ENCODE measurements at regions not wholly inside any gene's neighbourhood (a gene's known extent, or its start where the extent isn't known, plus 50 kb on each side); places are given as distances from the start of the nearest gene placed in this dataset.

DNA sequence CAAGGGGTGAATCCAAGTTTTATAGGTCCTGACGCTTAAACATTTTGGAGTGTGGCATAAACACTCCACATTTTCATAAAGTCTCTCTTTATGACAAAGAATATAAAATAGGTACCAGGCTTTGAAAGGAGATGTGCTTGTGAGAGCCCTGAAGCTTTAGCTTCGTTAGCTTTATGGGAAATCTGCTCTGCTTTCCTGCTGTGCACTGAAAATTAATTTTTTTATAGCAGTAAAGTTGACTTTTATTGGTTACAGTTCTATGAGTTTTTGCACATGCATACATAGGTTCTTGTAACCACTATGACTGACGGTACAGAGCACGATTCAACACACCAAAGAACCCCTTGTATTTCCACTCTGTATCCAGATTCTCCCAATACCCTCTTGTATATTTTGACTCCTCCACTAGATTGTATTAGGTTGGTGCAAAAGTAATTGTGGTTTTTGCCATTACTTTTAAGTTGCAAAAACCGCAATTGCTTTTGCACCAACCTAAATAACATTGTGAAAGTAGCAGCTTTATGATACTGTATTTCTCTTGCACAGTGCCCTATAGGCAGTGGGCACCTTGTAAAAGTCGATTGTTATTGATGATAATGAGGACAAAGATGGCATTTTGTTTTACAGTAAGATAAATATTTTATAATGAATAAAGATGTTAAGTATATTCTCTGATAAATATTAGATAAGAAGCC, 145.2 kb upstream of the AKIRIN2 start:
- no peak for DNase-seq

DNA sequence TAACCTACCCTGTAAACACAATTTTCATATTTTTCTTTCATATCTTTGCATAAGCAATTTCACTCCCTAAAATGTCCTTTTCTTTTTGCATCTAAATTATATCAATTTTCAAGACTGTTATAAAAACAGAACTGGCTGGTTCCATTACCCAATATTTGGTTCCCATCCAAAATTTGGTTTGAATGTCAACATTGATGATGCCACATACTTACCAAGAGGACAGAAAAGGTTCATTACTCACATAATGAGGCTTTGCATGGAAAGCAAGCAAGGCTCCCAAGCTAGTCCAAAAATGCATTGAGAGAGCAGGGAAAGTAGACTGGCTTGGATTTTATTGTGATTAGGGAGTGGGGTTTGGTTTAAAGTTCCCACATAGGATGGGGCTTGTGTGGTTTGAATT, 144.4 kb upstream of the AKIRIN2 start:
- no peak for DNase-seq

DNA sequence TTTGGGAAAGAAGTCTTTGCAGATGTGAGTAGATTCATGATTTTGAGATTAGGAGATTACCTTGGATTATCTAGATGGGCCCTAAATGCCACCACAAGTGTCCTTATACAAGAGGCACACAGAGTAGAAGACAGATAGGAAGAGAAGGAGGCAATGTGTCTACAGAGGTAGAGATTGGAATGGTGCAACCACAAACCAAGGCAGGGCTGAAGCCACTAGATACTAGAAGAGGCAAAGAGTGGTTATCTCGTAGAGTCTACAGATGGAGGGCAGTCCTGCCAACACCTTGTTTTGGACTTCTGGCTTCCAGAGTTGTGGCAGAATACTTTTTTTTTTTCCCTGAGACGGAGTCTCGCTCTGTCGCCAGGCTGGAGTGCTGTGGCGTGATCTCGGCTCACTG, 138.3 kb upstream of the AKIRIN2 start:
- DNase-seq: no peak

DNA sequence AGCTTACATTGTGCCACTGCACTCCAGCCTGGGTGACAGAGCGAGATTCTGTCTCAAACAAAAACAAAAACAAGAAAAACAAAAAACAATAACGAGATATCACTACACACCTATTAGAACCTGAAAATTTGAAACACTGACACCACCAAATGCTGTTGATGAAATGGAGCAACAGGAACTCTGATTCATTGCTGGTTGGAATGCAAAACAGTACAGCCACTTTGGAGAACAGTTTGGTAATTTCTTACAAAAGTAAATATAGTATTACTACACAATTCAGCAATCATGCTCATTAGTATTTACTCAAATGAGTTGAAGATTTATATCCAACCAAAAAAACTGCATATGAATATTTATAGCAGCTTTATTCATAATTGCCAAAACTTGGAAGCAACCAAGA, 135.8 kb upstream of the AKIRIN2 start:
- DNase-seq: no peak

DNA sequence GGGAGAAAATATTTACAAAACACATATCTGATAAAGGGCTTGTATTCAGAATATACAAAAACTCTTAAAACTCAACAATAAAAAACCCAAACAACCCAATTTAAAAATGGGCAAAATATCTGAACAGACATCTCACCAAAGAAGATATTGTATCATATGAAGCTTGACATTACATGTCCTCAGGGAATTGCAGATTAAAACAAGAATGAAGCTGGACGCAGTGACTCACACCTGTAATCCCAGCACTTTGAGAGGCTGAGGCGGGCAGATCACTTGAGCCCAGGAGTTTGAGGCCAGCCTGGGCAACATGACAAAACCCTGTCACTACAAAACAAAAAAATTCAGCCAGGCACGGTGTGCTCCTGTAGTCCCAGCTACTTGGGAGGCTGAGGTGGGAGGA, 135.4 kb upstream of the AKIRIN2 start:
- no peak for DNase-seq

DNA sequence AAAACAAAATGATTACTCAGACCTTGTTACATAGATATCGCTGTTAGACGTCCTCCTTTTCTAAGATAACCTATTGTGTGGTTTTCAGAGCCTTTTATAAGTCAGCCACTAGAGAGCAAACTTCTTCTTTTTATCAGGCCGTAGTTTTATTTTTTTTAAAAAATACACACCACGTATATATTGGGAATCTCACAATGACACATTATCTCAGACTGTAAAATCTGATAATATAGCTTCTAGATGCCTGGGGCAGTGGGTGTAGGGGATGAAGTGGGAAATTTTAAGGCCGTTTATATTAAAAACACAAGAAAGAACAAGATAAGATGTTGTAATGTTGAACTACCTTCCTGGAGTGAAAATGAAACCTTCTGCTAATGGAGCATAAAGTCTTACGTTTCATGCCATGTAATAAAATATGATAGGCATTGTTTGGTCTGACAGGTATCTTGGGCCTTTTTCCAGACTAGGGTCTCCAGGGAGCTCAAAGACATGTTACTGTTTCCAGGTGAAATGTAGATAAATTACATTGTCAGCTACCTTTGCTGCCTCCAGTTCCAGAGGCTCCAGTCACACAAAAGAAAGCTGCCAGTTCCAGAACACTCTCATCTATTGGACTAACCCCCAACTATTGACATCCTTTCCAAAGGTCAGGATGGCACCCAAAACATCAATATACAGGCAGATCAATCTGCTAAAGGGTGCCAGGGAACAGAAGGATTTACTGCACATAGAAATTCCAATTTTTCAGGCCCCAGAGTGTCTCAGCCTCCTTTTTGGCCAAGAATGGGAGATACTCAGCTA, 130.2 kb upstream of the AKIRIN2 start:
- DNase-seq: peak; percentile 30

DNA sequence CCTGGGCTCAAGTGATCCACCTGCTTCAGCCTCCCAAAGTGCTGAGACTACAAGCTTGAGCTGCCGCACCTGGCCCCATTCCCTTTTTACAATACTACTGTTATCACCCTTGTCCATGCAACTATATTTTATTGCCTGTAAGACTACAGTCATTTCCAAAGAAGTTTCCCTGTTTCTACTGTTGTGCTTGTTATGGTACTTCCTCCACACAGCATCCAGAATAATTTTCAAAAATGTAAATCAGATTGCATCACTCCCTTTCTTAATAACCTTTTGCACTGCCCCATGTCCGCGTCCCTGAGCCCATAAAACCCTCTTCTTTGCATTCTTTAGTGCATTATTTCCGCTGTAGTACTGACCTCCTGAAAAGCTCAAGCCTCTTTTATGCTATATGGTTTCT, 128.9 kb upstream of the AKIRIN2 start:
- DNase-seq: no peak

DNA sequence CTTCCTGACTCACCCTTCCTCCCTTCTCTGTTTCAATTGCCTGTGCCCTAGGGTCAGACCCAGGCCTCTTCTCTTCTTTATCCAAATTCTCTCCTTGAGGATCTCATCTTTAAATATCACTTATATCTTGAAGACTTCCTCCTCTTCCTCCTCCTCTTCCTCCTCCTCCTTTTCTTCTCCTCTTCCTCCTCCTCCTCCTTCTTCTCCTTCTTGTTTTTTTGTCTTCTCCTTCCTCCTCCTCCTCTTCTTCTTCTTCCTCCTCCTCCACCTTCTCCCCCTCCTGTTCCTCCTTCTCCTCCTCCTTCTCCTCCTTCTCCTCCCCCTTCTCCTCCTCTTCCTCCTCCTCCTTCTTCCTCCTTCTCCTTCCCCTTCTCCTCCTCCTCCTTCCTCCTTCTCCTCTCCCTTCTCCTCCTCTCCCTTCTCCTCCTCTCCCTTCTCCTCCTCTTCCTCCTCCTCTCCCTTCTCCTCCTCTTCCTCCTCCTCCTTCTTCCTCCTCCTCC, 127.6 kb upstream of the AKIRIN2 start:
- DNase-seq: no peak

DNA sequence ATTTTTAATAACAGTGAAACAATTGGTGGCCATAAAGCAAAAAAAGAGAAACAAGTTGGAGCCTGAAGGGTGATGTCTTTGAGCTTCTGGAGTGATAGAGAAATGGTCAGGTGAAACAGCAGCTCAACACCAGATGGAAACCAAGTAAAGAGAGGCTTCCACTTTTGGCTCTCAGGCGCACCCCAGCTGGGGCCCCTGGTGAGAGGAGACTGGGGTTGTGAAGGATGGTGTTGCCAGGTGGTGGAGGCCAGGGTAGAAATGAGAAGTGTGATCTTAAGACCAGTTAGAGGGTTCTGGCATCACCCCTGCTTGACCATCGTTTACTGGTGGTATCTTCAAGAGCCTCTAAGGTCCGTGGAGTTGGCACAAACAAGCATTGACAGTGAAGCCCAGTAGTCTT, 126.0 kb upstream of the AKIRIN2 start:
- no peak for DNase-seq

DNA sequence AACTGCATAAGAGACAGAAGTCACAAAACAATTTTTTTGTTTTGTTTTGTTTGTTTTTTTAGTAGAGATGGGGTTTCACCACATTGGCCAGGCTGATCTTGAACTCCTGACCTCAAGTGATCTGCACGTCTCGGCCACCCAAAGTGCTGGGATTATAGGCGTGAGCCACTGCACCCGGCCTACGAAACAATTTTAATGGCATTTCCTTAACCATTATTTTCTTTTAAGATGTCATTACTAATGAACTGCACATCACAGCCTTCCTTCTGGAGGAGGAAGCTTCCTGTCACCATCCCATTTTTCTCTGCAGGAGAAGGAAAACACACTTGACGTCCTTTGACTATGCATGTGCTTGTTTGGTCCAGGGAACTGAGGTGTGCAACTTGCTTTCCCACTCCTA, 125.3 kb upstream of the AKIRIN2 start:
- no peak for DNase-seq

DNA sequence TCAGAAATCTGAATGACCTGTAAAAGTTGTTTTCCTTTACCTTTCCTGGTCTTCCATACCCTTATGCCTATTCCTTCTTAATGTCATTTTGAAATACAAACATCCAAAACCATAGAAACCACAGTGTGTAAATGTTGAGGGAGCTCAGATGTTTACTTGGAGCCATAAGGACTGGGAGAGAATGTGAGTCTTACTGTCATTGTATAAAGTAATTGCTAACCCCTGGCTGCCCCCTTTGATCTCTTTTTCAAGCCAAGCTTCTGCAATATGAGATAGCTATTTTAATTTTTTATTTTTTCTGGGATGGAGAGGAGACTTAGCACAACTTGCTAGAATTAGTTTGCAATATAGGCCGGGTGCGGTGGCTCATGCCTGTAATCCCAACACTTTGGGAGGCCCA, 124.4 kb upstream of the AKIRIN2 start:
- no peak for DNase-seq

DNA sequence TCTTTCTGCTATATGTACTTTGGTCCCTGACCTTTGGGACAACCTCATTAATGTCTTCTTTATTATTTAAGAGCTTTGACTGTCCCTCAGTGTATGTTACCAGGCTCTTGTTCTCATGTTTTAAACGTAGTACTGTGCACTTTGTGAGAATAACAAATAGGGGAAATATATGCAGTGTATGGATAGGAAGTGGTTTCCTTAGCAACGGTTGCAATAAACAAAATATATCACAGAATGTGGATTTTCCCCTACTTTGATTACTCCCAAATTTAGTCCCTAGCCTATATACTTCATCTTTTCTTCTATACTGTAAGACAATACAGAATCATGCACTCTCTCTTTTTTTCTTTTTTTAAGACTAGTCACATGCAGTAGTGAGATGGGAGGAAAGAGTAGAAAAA, 123.8 kb upstream of the AKIRIN2 start:
- no peak for DNase-seq

DNA sequence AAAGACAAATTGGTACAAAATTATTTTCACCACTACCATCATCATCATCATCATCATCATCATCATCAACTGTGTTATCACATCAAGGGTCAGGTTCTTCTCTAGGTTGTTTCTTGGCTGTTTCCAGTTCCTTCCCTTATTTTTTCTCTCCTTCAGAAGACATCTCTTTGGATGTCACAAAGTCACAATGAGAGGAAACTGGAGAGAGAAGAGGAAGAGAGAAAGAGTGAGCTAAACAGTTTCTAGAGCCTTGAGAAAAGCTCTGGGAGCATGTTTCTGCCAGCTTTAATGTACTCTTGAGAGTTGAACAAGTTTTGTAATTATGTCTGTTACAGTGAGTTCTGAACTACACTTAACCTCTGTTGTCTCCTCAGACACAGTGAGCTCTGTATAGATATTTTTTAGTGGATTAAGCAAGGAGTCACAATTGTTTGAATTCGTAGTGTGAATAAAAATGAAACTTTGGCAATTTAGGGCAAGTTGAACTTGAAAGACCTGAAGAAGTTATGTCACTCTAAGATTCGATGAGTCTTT, 123.0 kb upstream of the AKIRIN2 start:
- DNase-seq: no peak

DNA sequence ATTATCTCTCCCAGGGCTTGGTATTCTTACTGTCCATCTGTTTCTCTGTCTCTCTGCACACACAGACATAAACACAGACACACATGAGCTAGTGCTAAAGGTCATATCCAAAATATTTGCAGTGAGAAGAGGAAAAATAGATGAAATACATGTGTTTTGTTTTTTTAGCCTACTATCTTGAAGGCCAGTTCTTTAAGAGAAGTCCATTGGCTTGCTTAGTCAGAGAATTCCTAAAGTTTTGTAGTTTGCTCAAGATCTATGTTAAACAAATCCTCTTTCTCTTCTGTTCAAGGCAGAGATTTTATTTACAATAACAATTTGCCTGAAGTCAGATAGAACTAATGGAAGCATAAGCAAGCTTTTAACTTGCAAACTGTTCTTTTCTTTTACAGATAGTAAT, 120.0 kb upstream of the AKIRIN2 start:
- no peak for DNase-seq

DNA sequence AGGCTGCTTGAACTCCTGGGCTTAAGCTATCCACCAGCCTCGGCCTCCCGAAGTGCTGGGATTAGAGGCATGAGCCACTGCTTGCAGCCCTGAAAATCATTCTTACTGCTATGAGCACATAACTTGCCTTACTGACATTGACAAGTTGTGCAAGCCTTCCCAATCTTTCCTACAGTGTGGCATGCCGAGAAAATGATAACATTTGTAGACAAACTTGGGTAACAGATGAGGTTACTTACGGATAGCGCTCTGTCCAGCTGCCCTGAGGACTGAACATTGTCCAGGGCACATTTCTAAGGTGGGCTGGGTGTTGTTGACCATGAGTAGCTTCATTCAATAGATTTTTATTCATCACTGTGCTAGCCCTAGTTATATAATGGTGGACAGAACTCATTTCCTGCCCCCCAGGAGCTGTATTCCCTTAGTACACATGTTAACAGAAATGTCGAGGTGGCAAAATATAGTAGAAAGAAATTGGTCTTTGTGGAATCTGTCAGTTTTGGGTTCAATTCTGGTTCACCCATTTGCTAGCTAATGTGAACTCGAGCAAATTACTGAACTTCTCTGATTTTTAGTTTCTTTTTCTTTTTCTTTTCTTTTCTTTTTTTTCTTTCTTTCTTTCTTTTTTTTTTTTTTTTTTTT, 118.4 kb upstream of the AKIRIN2 start:
- no peak for DNase-seq

DNA sequence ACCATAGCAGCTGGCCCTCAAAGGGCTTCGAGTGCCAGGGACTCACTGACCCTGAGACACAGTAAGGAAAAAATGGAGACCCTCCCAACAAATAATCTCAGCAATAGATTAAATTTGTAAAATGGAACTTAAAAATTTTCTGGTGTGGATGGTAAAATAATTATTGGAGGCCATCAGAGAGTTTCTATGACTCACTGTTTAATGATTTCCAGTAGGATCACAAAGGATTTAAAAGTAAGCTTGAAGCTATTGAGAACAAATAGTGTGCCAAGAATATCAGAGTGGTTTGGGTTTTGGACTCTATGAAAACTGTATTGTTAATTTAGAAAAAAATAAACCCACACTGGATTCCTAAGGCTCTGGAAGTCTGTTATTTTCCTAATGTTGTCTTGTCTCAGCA, 115.2 kb upstream of the AKIRIN2 start:
- no peak for DNase-seq

DNA sequence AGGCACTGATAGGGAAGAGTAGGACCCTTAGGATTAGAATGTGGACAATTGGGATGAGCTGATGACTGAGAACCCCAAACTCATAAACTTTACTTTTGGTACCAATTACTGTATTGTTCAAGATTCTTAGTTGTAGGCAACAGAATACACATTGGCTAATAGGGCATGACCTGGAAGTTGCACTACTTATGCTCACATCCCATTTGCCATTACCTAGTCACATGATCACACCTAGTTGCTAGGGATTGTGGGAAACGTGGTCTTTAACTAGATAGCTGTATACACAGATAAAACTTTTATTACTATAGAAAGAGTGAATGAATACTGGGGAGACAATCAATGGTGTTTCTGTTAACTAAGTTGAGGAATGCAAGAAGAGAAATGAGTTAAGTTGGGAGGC, 113.4 kb upstream of the AKIRIN2 start:
- no peak for DNase-seq

DNA sequence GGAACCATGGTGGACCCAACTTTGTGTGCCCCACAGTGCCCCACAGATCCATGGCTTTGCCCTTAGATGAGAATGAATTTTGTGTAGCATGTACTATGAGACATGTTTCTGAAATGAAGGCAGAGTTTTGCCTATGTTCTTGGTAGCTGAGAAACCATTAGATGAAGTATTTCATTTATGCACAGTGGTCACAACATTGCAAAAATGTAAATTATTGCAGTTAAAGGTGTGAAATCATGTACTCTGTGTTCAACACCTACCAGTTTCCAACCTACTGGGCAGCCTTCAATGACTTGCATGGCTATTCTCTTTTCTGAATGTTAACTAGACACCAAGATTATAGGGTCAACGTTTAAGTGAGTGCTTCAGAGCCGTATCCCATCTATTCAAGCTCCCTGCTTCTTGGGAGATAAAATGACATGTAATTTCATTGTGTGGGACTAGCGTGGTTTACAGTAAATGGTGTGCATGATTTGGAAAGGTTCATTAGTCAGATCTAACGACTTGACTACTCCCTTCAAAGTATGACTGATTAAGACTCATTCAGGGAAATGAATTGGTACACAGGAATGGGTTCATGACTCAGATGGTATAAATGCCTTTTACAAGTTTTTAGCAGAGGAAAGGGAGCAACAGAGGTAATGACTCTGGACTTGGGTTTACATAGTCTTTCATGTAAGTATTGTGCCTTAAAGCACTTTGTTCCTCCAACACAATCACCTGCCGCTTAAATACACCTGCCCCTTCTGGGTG, 106.1 kb upstream of the AKIRIN2 start:
- peak; percentile 71 for DNase-seq

DNA sequence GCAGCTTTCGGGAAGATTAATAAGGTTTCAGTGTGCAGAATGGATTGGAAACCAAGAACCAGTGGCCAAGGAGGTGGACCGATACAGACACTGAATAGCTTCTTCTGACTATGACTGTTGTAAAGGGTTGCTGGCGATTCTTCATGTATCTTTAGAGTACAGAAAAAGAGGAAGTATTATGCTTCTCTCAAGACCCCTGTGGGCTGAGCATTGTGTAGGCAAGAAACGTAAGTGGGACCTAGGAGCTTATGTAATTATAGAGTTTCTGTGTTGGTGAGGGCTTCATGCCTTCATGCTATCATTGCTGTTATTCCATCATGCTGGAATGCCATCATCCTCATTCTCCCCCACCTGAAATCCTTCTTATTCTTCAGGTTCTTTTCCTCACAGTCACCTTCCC, 105.4 kb upstream of the AKIRIN2 start:
- no peak for DNase-seq

DNA sequence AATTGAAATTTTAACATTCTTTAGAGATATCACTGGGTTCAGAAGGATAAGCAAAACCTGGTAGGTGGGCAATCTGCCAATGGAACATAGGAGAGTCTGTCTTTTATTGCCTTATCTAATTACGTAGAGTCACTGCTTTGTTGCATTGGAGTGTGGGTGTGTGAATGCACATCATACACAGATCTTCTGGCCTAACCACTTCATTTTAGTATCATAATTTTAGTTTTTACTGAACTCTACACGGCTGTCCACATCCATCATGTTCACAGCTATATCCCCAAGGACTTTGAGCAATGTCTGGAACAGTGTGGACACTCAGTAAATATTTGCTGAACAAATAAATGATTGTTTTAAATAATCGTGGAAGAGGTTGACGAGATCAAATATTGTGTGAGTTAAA, 104.6 kb upstream of the AKIRIN2 start:
- no peak for DNase-seq

DNA sequence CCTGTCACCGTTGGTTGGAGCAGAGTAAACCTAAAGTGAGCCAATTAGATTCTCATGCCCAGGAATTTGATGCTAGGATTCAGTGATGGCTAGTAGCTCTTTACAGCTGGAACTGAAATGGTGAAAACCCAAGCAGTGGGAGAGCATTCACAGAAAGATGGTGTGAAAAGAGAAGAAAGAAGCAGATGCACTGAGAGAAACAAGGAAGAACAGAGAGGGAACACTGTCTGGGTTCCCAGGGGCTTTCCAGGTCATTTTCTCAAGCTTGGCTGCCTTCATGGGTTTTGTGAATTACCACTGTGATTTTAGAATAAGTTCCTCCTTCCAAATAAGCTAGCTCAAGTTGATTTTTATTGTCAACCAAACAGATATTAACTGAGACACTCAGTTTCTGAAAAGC, 104.1 kb upstream of the AKIRIN2 start:
- DNase-seq: no peak

DNA sequence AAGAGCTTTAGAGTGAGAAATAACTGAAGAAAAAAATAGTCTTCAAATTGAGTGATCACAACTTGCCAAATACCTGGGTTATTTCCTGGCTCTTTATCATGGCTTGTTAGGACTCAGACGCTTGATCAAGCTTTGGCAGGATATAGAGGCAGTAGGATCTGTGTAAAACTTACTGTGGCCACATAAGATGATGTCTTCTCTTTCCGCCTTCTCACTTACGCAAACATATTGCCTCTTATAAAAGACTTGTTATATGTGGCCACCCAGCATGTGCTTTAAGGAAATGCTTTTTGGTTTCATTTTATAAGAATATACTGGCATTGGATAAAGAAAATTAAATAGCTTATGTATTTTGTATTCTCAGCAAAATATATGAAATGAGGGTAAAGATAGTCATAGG, 101.8 kb upstream of the AKIRIN2 start:
- DNase-seq: no peak

DNA sequence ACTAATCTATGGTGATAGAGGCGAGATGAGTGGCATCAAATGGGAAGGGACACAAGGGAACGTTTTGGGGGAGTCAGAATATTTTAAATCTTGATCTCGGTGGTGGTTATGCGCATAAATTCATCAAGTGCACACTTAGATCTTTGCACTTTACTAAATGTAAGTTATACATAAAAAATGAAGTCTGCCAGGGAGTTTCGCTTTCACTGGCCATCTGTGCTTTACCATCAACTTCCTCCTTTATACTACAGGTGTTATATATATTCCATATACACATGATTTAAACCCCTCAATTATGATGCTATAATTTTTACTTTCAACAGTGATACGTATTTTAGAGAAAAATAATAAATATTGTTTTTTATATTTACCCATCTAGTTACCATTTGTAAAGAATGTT, 97.6 kb upstream of the AKIRIN2 start:
- no peak for DNase-seq
